Natural killer cell (primary cell): ENCODE measurements at regions not wholly inside any gene's neighbourhood (a gene's known extent, or its start where the extent isn't known, plus 50 kb on each side); places are given as distances from the start of the nearest gene placed in this dataset.

Source experiments
- ATAC-seq, 3 donors: fragments of 150-1000 bp in 2 of 3; fragments of 200-7000 bp in 1 of 3; cut with Tn5 transposase; 1 replicate in 1 of 3; 2 replicates in 2 of 3; pipeline ENCODE4 v1.10.0; 2021; ENCODE audit warnings: mild to moderate bottlenecking in 2 of 3, moderate library complexity in 2 of 3
- DNase-seq, 2 donors: peaks; one replicate each; pipeline versions ENCODE4 v3.0.0 to v3.0.0-alpha.2; 2013 to 2021; ENCODE audit warnings: mixed read lengths in 1 of 2
- H3K27ac ChIP-seq: one replicate; pipeline ENCODE4 v1.5.1; 2013; ENCODE audit warnings: mild to moderate bottlenecking, low read length
- H3K27me3 ChIP-seq: one replicate; pipeline ENCODE4 v1.6.1; 2013; ENCODE audit warnings: low read length; ENCODE audit not compliant: control insufficient read depth, insufficient read depth
- H3K36me3 ChIP-seq: one replicate; pipeline ENCODE4 v1.6.1; 2013; ENCODE audit warnings: low read length; ENCODE audit not compliant: control insufficient read depth, insufficient read depth
- H3K4me1 ChIP-seq: one replicate; pipeline ENCODE4 v1.6.1; 2013; ENCODE audit warnings: low read length; ENCODE audit not compliant: control insufficient read depth, insufficient read depth
- H3K4me3 ChIP-seq: one replicate; pipeline ENCODE4 v1.5.1; 2013; ENCODE audit warnings: low read length
- H3K9me3 ChIP-seq: one replicate; pipeline ENCODE4 v1.6.1; 2013; ENCODE audit warnings: low read length; ENCODE audit not compliant: control insufficient read depth, insufficient read depth
- H3K27ac Mint-ChIP-seq, 2 donors: one replicate each; pipeline ENCODE4 v1.8.0; 2022; ENCODE audit warnings: mild to moderate bottlenecking in 2 of 2, mixed read lengths in 2 of 2, moderate library complexity in 1 of 2
- H3K27me3 Mint-ChIP-seq, 2 donors: one replicate each; pipeline ENCODE4 v1.8.0; 2022; ENCODE audit warnings: low read depth in 2 of 2, mixed read lengths in 2 of 2
- H3K36me3 Mint-ChIP-seq: one replicate; pipeline ENCODE4 v1.8.0; 2022; ENCODE audit warnings: mixed read lengths
- H3K4me1 Mint-ChIP-seq, 2 donors: one replicate each; pipeline ENCODE4 v1.8.0; 2022; ENCODE audit warnings: mixed read lengths in 2 of 2
- H3K4me3 Mint-ChIP-seq: one replicate; pipeline ENCODE4 v1.8.0; 2022; ENCODE audit warnings: mild to moderate bottlenecking, moderate library complexity, mixed read lengths
- H3K9me3 Mint-ChIP-seq, 2 donors: one replicate each; pipeline ENCODE4 v1.8.0; 2022; ENCODE audit warnings: mixed read lengths in 2 of 2
- CTCF ChIP-seq: fragments of 200-600 bp; IDR thresholded peaks from one replicate; pipeline ENCODE4 v1.8.0; 2022; ENCODE audit warnings: antibody characterized with exemption
- WGBS: methylation state at CpG from one replicate; pipeline ENCODE4 v1.1.7; 2013; ENCODE audit warnings: missing lambda C conversion rate; ENCODE audit not compliant: insufficient coverage; 5-methylcytosine and 5-hydroxymethylcytosine counted together
- intact Hi-C: fragments of 100-400 bp; cut with micrococcal nuclease; formaldehyde crosslinking; loops from one replicate; pipeline ENCODE4 v1.14.2; 2022

GRCh38 chr15:95295363-95295762 lies 1035.1 kb upstream of the NR2F2 start:
- WGBS = 92% methylated on average over 8 of the region's 9 CpGs
- intact Hi-C loops = loop anchor here (10.0 kb wide), 1 partner anchor 1131 kb away; no protein-coding TSS in a partner anchor
- H3K27ac ChIP-seq = no peak overlapping the region

GRCh38 chr15:95295896-95296625 lies 1034.4 kb upstream of the NR2F2 start:
- no peaks in the 10 kb centered on the region for H3K9me3 Mint-ChIP-seq
- peaks cover 6 to 7% of the 10 kb centered on the region in 2 donors for H3K4me1 Mint-ChIP-seq
- Histone ChIP-seq H3K4me1 (peaks cover 5% of the 10 kb centered on the region), H3K27me3 (peaks cover 28% of the 10 kb centered on the region), H3K4me3 (no peak overlapping the region), H3K9me3 (no peaks in the 10 kb centered on the region), H3K27ac (no peak overlapping the region), H3K36me3 (no peaks in the 10 kb centered on the region)
- peaks cover 62 to 74% of the 10 kb centered on the region in 2 donors for H3K27me3 Mint-ChIP-seq
- no peaks in the 10 kb centered on the region for H3K36me3 Mint-ChIP-seq
- WGBS = 76% methylated on average over 9 of the region's 9 CpGs
- H3K27ac Mint-ChIP-seq = no peak overlapping the region
- ATAC-seq = no peak
- no peak for DNase-seq
- intact Hi-C loops = loop anchor here (10.0 kb wide), 1 partner anchor 1131 kb away; no protein-coding TSS in a partner anchor
- no peak overlapping the region for H3K4me3 Mint-ChIP-seq
- TF ChIP-seq CTCF = no peak

More at GRCh38 chr15:95295363-95295762, 1035.1 kb upstream of the NR2F2 start:
- Histone ChIP-seq H3K27me3 (peaks cover 25% of the 10 kb centered on the region), H3K4me1 (peaks cover 5% of the 10 kb centered on the region), H3K4me3 (no peak overlapping the region), H3K36me3 (no peaks in the 10 kb centered on the region), H3K9me3 (no peaks in the 10 kb centered on the region)
- Mint-ChIP-seq H3K27me3 (peaks cover 55 to 74% of the 10 kb centered on the region in 2 donors), H3K4me1 (peaks cover 6 to 7% of the 10 kb centered on the region in 2 donors), H3K9me3 (no peaks in the 10 kb centered on the region), H3K27ac (no peak overlapping the region), H3K4me3 (no peak overlapping the region), H3K36me3 (no peaks in the 10 kb centered on the region)
- DNase-seq (no peak), ATAC-seq (no peak)
- no peak for TF ChIP-seq CTCF

- no peak for TF ChIP-seq CTCF
- Histone ChIP-seq H3K27ac (no peak overlapping the region), H3K4me1 (peaks cover 5% of the 10 kb centered on the region), H3K36me3 (no peaks in the 10 kb centered on the region), H3K9me3 (no peaks in the 10 kb centered on the region), H3K27me3 (peaks cover 28% of the 10 kb centered on the region), H3K4me3 (no peak overlapping the region)
- Mint-ChIP-seq H3K36me3 (no peaks in the 10 kb centered on the region), H3K4me1 (peaks cover 6 to 7% of the 10 kb centered on the region in 2 donors), H3K27me3 (peaks cover 66 to 74% of the 10 kb centered on the region in 2 donors), H3K4me3 (no peak overlapping the region), H3K9me3 (no peaks in the 10 kb centered on the region), H3K27ac (no peak overlapping the region)
- ATAC-seq (no peak), DNase-seq (no peak)
- intact Hi-C loops = loop anchor here (10.0 kb wide), 1 partner anchor 1132 kb away; no protein-coding TSS in a partner anchor
- WGBS = 50% methylated on average over 4 of the region's 4 CpGs
Observed at GRCh38 chr15:95296643-95297042, 1033.9 kb upstream of the NR2F2 start.
